ENCODE measurements at regions not wholly inside any gene's neighbourhood (a gene's known extent, or its start where the extent isn't known, plus 50 kb on each side); places are given as distances from the start of the nearest gene placed in this dataset.

- DNase-seq, result no peak
These were observed 311.0 kb downstream of the KCNRG start for GRCh38 chr13:50326271-50326670.

- DNase-seq, result no peak
These were observed 311.6 kb downstream of the KCNRG start for GRCh38 chr13:50326811-50327210.

- no peak for DNase-seq
These were observed 319.0 kb downstream of the KCNRG start for GRCh38 chr13:50334115-50334778.

GRCh38 chr13:50334944-50335343, 319.7 kb downstream of the KCNRG start:
- DNase-seq, result no peak

GRCh38 chr13:50339271-50339670, 324.0 kb downstream of the KCNRG start:
- no peak for DNase-seq

GRCh38 chr13:50340146-50340545, 324.9 kb downstream of the KCNRG start:
- no peak for DNase-seq

GRCh38 chr13:50340551-50341287, 325.5 kb downstream of the KCNRG start:
- no peak for DNase-seq

GRCh38 chr13:50341526-50341925, 326.3 kb downstream of the KCNRG start:
- no peak for DNase-seq

GRCh38 chr13:50344717-50345116, 329.5 kb downstream of the KCNRG start:
- no peak for DNase-seq

- DNase-seq, result no peak
These were observed 330.6 kb downstream of the KCNRG start for GRCh38 chr13:50345804-50346203.

GRCh38 chr13:50348371-50348770, 333.1 kb downstream of the KCNRG start:
- DNase-seq, result no peak

GRCh38 chr13:50352720-50353480, 337.7 kb downstream of the KCNRG start:
- DNase-seq, result no peak

- no peak for DNase-seq
These were observed 338.6 kb downstream of the KCNRG start for GRCh38 chr13:50353651-50354415.

GRCh38 chr13:50355797-50356196, 340.6 kb downstream of the KCNRG start:
- no peak for DNase-seq

- no peak for DNase-seq
These were observed 341.9 kb downstream of the KCNRG start for GRCh38 chr13:50357136-50357535.

GRCh38 chr13:50357586-50358118, 342.4 kb downstream of the KCNRG start:
- no peak for DNase-seq

GRCh38 chr13:50358231-50359040, 343.2 kb downstream of the KCNRG start:
- DNase-seq, result no peak

- no peak for DNase-seq
These were observed 343.8 kb downstream of the KCNRG start for GRCh38 chr13:50359041-50359367.

- no peak for DNase-seq
These were observed 344.5 kb downstream of the KCNRG start for GRCh38 chr13:50359779-50360178.

GRCh38 chr13:50360637-50361036, 345.4 kb downstream of the KCNRG start:
- no peak for DNase-seq

GRCh38 chr13:50361282-50361681, 346.0 kb downstream of the KCNRG start:
- no peak for DNase-seq
